GM21723 (cell line): ENCODE measurements at regions not wholly inside any gene's neighbourhood (a gene's known extent, or its start where the extent isn't known, plus 50 kb on each side); places are given as distances from the start of the nearest gene placed in this dataset.
"Not testable (repeated sequence)": the region's sequence is repeated elsewhere in the genome, so short reads cannot be mapped to it uniquely, and the experiment has no call there.

ENCODE experiments used
- ATAC-seq: cut with Tn5 transposase; IDR thresholded peaks from one replicate; pipeline ENCODE4 v1.9.1; 2021; ENCODE audit warnings: mild to moderate bottlenecking, moderate library complexity; ENCODE audit not compliant: unreplicated experiment

DNA sequence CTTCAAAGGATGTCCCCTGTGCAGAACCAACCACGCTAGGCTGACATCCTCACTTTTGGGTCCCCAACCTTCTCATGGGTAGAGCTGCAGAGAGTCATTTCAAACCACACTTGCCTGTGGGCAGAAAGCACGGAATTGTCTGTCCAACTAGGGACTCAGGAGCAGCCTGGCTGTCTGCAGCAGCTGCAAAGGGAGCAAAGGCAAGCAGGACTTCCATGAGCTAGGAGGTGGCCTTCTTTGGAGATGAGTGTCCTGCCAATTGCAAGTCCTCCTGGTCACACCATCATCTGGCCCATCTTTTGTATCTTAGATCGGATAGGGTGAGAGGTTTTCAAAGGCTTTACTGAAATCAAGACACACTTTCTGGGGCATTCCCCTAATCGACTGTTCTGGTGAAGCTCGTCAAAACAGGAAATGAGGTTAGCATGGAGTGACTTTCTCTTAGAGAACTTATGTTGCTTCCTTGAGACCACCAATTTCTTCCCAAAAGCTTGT is 222.3 kb upstream of the PLGLB2 start:
- ATAC-seq, result not testable (repeated sequence)

DNA sequence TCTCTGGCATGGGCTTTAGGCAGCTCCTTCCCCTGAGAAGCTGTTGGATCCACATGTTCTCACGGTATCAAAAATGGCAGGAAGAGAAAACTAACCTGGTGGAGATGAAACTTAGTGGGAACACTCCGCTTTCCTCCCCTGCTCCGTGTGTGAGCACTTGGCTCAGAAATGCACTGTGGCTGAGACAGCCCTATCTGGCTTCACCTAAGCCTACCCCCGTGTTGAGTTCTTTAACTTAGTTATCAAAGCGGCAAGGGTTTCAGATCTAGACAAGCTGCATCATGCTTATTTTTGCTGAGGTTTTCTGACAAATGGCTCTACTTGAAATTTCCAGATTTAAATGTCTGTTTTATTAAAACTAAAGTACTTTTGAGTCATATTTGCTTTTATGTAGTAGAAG is 221.6 kb upstream of the PLGLB2 start:
- not testable (repeated sequence) for ATAC-seq

DNA sequence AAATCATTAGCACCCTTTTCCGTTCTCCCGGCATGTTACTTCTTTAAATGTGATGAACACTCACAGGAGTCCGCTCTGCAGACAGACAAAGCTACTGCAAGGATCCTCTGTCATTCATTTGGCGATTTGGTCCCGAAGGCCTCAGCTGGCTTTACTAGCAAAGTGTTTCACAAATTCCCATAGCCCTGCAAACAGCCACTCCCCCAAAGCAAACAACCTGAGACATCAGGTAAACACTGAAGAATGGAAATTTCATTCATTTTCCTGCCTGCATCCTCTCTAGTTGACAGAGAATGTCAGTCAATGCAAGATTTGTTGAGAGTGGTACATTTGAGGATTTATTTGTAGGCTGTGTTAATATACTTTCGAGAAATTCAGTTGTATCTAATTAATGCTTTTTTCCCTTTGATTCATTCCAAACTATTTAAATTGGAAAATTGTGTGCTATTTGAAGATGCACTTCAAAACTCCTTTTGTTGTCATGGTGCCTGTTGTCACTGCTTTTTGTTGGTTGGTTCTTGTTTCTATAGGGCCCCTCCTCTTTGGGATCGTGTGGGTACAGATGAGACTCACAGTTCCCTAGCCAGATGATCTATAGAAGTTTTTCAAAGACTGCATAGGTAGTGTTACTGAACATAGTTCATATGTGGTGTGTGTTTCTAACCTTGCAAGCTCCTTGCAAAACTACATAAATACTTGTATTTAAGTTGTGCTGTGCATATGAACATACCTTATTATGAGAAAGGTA is 215.7 kb upstream of the PLGLB2 start:
- ATAC-seq, result not testable (repeated sequence)

DNA sequence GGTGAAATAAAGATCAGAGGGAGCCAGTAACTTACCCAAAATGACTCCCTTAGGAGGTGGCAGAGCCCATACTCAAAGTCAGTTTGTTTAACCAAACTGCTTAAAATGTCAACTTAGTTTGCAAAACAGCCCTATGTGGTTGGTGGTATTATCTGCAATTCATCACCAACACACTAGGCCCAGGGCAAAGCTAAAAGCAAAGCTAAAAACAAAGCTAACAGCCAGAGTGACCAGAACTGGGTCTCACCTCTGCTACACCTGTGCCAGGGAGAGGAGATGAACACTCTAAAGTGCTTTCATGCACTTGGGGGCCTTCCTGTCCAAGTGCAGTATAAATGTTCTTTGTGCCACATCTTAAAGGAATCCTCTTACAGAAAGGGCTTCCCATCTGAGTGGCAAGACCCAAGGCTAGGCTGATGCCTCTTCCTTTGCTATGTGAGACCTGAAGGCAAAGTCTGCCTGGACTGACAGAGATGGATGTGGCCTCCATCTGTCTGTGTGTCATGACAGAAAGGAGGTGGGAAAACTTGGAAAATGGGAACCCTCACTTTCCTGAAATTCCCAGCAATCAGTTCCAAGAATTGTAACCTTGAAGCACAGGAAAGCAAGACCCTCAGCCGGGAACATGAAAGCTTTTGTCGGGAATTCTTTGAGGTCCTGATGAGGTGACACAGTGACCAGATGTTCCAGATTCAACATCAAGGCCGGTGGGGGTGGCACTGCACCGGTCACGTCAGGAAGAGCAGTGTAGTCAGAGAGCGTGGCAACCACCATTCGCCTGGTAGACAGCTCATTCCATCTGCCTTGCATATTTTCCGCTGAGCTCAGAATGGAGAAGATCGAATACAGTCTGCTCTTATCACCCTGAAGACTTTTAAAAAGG is 214.3 kb upstream of the PLGLB2 start:
- ATAC-seq, result not testable (repeated sequence)

DNA sequence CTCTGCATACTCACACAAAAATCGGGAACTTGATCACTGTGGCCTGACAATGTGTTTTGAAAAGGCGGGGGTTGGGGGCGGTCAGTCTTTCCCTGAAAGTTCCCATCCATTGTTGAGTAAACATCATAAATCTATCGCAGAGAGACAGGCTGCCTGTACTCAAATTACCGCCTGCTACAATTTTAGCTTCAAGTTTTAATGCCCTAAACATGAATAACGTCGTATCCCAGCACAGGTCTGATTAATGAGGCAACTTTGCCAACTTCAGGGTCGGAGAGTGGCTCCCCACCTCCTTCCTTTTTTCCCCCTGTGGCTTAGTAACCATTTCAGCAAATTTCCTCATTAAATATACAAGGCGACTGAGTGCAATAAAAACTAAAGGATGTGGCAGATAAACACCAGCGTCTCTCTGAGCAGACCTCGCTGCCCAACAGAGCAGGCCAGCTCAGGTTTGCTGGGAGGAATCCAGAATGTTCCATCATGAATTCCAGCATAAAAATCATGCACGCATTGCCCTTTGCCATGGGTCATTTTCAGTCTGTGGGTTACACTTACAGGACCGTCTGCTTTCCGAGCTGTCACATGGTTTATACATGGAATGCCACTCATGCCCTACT is 213.5 kb upstream of the PLGLB2 start:
- not testable (repeated sequence) for ATAC-seq

DNA sequence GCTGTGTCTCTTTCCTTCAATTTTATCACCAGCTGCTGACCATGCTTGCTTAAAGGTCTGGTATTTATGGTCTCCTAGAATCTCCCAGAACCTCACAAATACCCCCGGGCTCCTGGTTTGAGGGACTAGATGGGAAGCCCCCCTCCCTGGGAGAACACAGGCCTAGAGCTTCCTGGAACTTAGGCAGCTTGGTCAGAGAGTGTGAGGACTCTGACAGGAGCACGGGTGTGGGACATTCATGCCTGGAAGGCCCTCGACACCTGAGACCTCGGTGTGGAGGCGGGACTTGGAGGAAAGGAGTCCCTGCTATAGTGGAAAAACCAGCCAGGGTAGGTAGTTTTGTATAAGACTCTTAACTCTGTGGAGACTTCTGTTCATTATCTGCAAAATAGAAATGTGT is 211.5 kb upstream of the PLGLB2 start:
- ATAC-seq, result not testable (repeated sequence)

DNA sequence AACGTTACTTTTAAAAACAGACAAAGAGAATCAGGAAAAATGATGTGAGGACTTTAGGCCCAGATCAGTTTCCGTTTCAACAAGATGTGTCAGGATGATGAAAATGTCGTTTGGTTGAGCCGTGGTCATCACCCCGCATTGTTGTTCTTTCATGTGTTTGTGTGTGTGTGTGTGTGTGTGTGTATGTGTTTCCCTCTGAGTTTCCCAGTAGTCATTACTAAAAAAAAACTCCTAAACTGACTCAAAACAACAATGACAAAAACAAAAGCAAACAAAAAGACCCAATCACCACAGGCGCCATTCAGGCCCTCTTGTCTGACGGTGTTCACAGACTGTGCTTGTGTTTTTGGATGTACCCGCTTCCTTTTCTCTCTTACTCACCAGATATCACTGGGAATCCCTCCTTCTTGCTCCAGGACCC is 210.6 kb upstream of the PLGLB2 start:
- ATAC-seq, result not testable (repeated sequence)

DNA sequence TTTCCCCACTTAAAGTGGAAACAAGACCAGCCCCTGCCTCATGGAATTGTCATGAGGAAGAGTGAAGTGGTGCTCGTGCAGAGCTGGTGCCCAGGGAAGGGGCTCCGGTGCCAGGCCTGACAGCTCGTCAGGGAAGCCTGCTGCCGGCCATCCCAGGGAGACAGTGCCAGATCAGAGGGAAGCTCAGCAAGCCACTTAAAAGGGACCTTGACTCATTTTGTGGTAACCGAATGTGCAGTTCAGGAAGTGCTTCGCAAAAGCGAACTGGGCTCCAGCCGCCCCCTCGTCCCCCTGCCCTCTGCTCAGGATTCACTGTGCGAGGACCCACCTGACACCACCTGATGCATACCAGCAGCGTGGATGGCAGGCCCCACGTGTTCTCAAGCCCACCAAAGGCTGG is 209.6 kb upstream of the PLGLB2 start:
- ATAC-seq, result not testable (repeated sequence)

DNA sequence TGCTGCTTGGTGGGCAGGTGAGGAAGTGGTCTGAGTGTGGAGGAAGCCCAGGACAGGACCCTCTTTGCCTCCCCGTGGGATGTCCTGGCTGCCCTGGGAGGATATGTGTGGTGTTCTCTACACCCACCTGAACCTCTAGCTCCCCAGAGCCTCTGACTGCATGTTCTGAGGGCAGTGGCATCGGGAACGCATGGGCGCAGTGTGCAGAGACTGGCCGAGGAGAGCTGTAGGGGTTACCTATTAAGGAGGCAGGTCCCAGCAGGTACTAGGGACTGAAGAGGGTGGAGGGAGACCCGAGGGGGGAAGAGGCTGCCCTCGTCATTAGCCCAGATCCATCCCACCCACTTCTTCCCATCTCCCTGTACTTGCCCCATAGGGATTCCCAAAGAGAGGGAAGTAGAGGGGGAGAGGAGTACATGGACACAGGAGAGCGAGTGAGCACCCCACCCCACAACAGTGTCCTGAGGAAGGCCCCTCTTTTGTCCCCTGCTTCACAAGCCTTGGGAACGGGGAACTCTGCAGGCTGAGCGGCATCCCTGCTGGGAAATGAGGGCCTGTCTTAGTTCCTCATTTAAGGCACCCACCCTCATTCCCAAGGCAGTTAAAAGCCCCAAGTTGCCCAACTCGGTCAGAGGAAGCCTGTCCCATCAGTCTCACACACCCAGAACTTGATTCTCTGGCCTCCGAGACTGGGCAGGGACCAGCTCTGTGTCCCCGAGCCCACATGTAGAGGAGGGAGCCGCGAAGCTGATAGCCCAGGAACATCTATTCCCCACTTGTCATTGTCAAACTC is 208.5 kb upstream of the PLGLB2 start:
- ATAC-seq, result not testable (repeated sequence)

DNA sequence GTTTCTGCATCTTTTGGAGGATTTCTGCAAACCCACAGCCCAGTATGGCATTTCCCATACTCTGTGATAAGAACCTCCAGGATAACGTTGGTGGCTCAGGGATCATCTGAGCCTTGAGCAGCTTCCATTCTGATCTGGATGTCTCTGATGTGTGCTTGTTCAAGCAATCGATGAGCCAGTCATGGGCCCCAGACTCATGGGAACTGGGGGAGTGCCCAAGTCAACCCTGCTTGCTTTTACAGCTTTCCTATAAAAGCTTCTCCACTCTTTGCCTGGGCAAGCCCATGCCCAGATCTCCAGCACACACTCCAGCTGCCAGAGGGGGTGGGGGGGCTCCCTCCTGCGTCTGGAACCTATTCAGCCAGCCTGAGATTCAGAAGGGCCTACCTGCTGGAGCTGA is 207.6 kb upstream of the PLGLB2 start:
- ATAC-seq, result not testable (repeated sequence)

DNA sequence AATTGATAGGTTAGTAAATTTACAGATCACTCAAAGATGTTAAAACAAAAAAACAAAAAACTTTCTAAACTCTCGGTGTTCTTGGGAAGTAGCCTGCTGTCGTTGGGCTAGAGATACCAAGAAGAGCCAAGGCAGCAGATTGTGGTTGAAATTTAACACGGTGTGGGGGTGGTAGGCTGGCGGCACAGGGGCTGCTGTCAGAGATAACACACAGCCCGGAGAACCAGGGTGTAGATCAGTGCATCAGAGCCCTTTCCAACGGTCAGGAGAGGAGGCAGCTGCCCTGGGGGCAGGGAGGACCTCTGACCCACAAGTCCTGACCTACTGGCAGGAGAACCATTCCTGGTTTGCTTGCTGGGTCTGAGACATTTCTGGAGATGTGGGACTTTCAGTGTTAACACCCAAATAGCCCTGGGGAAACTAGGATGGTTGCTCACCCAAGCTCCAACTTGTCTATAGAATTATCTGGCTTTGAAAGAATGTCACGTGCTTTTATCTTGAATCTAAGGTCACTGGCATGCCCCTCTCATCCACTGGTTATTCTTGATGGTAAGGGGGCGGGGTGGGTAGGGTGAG is 205.2 kb upstream of the PLGLB2 start:
- not testable (repeated sequence) for ATAC-seq

DNA sequence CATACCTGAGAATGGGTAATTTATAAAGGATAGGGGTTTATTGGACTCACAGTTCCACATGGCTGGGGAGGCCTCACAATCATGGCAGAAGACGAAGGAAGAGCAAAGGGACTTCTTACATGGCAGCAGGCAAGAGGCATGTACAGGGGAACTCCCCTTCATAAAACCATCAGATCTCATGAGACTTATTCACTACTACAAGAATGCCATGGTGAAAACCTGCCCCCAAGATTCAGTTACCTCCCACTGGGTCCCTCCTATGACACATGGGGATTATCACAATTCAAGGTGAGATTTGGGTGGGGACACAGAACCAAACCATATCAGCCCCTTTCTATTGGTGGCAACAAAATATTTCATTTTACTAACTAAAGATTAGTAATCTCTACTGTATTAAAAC is 204.1 kb upstream of the PLGLB2 start:
- not testable (repeated sequence) for ATAC-seq

DNA sequence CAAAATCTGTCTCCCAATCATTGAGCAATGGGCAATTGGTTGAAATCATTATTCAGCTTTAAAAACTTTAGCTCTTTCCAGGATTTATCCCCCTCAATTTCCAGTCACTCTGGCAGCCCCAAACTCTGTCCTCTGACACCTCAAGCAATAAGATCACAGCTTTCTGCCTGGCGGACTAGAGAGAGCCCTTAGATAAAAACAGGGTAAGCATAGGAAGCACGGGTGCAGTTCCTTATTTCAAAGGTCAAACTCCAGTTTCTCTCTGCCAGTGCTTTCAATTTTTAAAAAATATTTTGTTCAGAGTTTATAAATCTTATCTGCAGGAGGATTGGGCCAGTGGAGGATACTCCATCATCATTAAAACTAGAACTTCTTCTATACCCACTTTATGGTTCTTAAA is 200.8 kb upstream of the PLGLB2 start:
- ATAC-seq, result not testable (repeated sequence)

DNA sequence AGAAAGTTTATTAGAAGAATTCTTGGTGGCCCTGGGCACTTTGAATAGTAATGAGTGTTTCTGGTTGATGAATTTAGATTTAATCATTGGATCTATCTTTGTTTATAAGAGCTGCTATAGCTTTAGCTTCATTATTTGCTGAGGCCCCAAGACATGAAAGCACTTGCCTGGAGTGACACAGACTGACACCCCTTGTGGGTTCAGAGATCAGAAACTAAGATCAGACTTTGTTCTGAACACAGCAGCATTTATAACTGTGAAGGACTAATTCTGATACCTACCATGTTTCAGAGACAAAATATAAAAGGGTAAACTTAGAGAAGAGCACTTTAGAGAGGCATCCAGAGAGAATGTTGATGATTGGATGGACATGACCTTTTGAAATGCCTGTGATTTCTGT is 199.9 kb upstream of the PLGLB2 start:
- ATAC-seq, result not testable (repeated sequence)

DNA sequence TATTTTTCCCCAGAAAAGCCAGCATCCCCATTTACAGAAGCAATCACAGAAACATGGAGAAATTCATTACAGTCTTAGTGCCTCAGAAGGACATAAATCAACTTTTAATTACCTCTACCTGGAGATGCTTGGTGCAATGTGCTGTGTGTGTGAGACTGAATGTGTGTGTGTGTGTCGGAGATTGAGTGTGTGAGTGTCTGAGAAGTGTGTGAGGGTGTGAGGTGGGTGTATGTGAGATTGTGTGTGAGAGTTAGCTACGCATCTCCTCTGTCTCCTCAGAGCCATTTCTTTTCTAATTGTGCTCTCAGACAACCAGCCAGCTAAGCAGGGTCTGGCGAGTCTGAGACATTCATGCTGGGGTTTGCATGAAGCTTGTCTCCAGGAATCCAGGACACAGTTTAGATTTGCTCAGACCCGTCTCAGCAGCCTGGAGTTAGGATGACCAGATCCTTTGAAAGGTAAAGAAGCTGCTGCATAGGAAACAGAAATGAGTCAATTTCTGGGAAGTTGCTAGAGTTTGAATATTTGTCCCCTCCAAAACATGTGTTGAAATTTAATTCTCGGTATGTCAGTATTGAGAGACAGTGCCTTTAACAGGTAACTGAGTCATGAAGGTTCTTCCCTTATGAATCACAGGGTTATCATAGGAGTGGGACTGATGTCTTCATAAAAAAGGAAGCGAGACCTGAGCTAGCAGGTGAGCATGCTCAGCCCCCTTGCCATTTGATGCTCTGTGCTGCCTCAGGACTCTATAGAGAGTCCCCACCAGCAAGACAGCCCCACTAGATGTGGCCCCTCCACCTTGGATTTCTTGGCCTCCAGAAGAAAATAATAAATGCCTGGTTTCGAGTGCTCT is 199.0 kb upstream of the PLGLB2 start:
- not testable (repeated sequence) for ATAC-seq

DNA sequence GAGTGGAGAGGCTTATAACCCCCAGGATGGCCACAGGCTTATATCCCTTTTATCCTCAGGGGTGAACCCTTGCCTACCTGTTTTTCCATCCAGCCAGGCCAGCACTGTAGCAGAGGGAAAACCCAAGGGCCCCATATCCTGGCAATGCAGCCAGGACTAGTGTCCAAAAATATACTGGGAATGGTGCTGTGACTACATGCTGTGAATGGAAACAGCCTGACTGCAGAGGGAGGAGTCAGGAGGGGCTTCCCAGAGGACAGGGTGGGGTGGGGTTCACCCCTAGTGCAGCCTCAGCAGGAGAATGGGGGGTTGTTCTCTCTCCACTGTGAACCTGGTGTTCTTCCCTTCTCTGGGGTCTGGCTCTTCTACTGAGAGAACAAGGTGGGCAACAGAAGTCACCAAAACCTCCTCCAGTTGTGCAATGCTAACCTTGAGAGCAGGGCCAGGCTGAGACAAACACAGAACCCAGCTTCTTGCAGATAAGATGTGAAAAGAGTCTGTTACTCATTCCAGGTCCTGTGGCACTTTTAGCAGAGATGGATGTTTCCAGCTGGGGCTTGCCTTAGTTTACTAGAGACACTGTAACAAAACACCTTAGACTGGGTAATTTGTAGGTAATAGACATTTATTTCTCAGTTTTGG is 198.2 kb upstream of the PLGLB2 start:
- not testable (repeated sequence) for ATAC-seq

DNA sequence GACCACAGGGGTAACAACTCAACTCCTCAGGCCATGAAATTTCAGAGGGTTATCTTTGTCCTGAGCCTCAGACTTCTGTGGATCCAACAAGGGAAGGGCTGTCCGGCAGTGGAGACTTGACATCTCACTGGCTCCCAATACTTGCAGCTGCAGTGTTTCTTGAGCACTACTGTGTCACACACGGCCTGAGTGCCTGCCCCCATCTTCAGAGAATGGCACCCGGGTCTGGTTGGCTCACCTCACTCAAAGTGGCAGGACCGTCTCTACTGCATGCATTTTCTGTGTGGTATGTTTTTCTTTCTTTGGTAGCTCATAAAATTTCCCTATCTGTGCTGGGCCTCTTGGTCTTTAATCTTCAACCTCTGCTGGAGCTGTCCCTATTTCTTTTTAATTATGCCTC is 193.2 kb upstream of the PLGLB2 start:
- not testable (repeated sequence) for ATAC-seq

DNA sequence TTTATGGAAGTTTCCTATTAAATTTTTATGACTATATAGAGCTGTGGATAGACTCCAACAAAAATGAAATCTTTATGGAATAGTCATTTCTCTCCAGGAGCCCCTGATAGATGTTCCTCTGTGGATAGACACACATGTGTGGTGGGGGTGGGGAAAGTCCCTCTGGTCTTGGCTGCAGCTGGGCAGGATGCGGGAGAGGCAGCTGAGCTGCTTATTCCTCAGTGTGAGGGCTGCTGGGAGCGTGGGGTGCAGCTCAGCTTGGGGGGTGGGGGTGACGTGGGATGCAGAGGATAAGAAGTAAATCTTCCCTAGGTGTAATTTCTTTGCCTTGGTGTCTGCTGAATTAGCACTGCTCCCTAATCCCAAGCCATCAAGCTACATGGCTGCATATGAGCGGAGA is 192.8 kb upstream of the PLGLB2 start:
- not testable (repeated sequence) for ATAC-seq

DNA sequence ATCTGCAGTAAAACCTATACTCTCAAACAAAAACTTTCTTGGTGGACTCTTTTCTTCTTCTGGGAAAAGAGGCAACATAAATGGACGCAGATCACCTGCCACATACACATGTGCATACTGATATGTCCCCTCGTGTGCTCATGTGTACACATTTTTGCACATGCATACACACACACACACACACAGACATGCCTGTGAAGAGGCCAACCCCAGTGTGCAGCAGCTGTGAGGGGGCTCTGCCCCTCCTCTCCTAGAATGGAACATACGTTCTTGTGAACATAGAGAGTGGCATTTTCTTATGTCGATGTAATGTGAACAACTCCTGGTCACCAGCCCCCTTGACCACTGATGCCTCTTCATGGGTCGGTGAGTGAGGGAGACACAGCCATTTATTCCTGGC is 188.9 kb upstream of the PLGLB2 start:
- not testable (repeated sequence) for ATAC-seq
